NOMO-1 treated with DMSO at 0.1 percent for 48 hours (cell line): ENCODE measurements at regions not wholly inside any gene's neighbourhood (a gene's known extent, or its start where the extent isn't known, plus 50 kb on each side); places are given as distances from the start of the nearest gene placed in this dataset.
"Not testable (repeated sequence)": the region's sequence is repeated elsewhere in the genome, so short reads cannot be mapped to it uniquely, and the experiment has no call there.

ENCODE experiments used
- DNase-seq: peaks from one replicate; lab custom pipeline; 2025; ENCODE audit not compliant: unreplicated experiment; lab: John Stamatoyannopoulos, UW

- DNase-seq: peak; percentile 27
Observed at GRCh38 chr9:42430674-42431615, 247.5 kb downstream of the SPATA31A6 start.

GRCh38 chr9:42431616-42432010 is 248.2 kb downstream of the SPATA31A6 start:
- DNase-seq: not testable (repeated sequence)

- not testable (repeated sequence) for DNase-seq
Observed at GRCh38 chr9:42434844-42435714, 251.6 kb downstream of the SPATA31A6 start.

GRCh38 chr9:42435715-42436342 is 252.4 kb downstream of the SPATA31A6 start:
- DNase-seq: not testable (repeated sequence)

- DNase-seq: not testable (repeated sequence)
Observed at GRCh38 chr9:42437057-42437759, 253.7 kb downstream of the SPATA31A6 start.

GRCh38 chr9:42442680-42443079 is 259.2 kb downstream of the SPATA31A6 start:
- DNase-seq: not testable (repeated sequence)

GRCh38 chr9:42443414-42443813 is 260.0 kb downstream of the SPATA31A6 start:
- DNase-seq: peak; percentile 70

GRCh38 chr9:42461436-42461835 is 278.0 kb downstream of the SPATA31A6 start:
- DNase-seq: not testable (repeated sequence)

GRCh38 chr9:42461863-42462262 is 278.4 kb downstream of the SPATA31A6 start:
- not testable (repeated sequence) for DNase-seq

GRCh38 chr9:42463981-42464380 is 280.5 kb downstream of the SPATA31A6 start:
- DNase-seq: not testable (repeated sequence)

GRCh38 chr9:42470577-42470976 is 287.1 kb downstream of the SPATA31A6 start:
- DNase-seq: not testable (repeated sequence)

GRCh38 chr9:42490989-42491388 is 307.5 kb downstream of the SPATA31A6 start:
- DNase-seq: not testable (repeated sequence)

GRCh38 chr9:42502620-42503264 is 319.3 kb downstream of the SPATA31A6 start:
- DNase-seq: not testable (repeated sequence)

GRCh38 chr9:42508111-42508510 is 324.7 kb downstream of the SPATA31A6 start:
- DNase-seq: not testable (repeated sequence)

GRCh38 chr9:42513535-42513934 is 330.1 kb downstream of the SPATA31A6 start:
- not testable (repeated sequence) for DNase-seq

- DNase-seq: not testable (repeated sequence)
Observed at GRCh38 chr9:42534325-42534983, 351.0 kb downstream of the SPATA31A6 start.

- not testable (repeated sequence) for DNase-seq
Observed at GRCh38 chr9:42534984-42535325, 351.5 kb downstream of the SPATA31A6 start.

- DNase-seq: not testable (repeated sequence)
Observed at GRCh38 chr9:42550789-42551357, 367.4 kb downstream of the SPATA31A6 start.

- not testable (repeated sequence) for DNase-seq
Observed at GRCh38 chr9:42568530-42568929, 385.1 kb downstream of the SPATA31A6 start.
